GM11168 (cell line): ENCODE measurements at regions not wholly inside any gene's neighbourhood (a gene's known extent, or its start where the extent isn't known, plus 50 kb on each side); places are given as distances from the start of the nearest gene placed in this dataset.
"Not testable (repeated sequence)": the region's sequence is repeated elsewhere in the genome, so short reads cannot be mapped to it uniquely, and the experiment has no call there.

Experiments
- in situ Hi-C: fragments of 300-500 bp; cut with MboI; formaldehyde crosslinking; loops from one replicate; pipeline ENCODE4 v1.12.0; 2022; ENCODE audit warnings: low sequenced_read_pairs; ENCODE audit not compliant: unreplicated experiment

DNA sequence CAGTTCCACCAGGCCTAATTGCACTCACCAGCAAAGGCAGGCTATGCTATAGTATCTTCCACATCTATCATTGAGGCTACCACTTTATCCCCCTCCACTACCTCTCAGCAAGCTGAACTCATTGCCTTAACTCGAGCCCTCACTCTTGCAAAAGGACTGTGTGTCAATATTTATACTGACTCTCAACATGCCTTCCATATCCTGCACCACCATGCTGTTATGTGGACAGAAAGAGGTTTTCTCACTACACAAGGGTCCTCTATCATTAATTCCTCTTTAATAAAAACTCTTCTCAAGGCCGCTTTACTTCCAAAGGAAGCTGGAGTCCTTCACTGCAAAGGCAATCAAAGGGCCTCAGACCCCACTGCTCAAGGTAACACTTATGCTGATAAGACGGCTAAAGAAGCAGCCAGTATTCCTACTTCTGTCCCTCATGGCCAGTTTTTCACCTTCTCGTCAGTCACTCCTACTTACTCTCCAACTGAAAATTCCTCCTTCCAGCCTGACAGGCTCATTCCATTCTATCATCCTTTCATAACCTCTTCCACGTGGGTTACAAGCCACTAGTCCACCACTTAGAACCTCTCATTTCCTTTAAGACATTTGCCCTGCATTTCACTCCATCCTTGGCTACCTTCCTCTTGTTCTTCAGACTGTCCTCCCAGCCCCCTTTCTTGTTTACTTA, 1110.9 kb upstream of the TMEM132C start:
- in situ Hi-C loops, result not testable (repeated sequence)

GRCh38 chr12:127157501-127158366, 1109.2 kb upstream of the TMEM132C start:
- in situ Hi-C loops, result not testable (repeated sequence)

GRCh38 chr12:127158385-127159061, 1108.4 kb upstream of the TMEM132C start:
- in situ Hi-C loops, result no loop called here

DNA sequence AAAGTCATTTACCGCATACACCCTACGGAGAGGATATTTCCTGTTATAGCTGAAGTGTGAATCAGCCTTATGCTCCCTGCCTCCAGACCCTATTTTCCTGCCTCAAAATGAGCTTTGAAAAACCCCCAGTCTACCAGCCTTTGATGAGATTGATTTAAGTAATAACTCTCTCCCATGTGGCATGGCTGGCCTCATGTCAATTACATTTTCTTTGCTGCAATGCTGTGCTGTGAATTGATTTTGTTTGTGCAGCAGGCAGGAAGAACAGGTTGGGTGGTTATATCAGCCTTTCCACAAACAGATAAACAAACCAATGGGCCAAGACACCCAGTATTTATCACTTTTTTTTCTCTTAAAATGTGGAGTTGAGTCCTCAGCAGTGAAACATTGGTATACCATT, 1105.5 kb upstream of the TMEM132C start:
- in situ Hi-C loops, result no loop called here

DNA sequence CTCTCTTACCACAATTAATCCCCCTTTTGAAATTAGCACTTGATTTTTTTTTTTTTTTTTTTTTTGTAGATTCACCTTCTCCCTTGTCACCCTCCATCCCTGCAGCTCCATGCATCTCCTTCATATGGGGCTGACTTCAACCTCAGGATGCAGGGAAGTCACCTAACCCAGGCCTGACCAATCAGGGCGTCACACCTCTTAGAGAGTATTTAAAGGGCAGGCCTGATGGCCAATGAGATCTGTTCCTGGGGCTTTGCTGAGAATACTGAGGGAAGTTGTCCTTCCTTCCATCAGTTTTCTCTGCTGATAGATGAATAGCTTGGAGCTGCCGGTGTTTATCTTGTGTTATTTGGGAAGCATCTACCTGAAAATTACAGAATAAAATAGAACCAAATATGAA, 1104.7 kb upstream of the TMEM132C start:
- in situ Hi-C loops, result no loop called here

GRCh38 chr12:127162902-127163301, 1104.1 kb upstream of the TMEM132C start:
- in situ Hi-C loops, result no loop called here

DNA sequence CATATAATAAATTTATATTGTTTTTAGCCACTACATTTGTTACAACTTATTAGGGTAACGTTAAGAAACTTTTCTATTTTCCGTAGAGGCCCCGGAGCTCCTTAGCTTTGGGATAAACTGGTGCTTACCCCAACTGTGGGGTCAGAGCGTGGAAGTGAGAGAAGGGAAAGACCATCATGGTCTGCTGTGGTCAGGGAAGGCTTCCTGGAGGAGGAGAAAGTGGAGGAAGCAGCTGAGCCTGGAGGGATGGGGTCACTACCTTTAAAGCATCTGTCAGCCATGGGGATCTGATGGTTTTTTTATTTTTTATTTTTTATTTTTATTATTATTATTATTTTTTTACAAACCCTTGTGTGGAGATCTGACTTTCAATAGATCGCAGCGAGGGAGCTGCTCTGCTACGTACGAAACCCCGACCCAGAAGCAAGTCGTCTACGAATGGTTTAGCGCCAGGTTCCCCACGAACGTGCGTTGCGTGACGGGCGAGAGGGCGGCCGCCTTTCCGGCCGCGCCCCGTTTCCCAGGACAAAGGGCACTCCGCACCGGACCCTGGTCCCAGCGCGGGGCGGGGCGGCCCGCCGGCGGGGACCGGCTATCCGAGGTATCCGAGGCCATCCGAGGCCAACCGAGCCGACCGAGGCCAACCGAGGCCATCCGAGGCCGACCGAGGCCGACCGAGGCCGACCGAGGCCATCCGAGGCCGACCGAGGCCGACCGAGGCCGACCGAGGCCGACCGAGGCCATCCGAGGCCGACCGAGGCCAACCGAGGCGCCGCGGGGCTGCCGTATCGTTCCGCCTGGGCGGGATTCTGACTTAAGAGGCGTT, 1101.2 kb upstream of the TMEM132C start:
- in situ Hi-C loops, result no loop called here

GRCh38 chr12:127169321-127170181, 1097.4 kb upstream of the TMEM132C start:
- in situ Hi-C loops, result no loop called here

DNA sequence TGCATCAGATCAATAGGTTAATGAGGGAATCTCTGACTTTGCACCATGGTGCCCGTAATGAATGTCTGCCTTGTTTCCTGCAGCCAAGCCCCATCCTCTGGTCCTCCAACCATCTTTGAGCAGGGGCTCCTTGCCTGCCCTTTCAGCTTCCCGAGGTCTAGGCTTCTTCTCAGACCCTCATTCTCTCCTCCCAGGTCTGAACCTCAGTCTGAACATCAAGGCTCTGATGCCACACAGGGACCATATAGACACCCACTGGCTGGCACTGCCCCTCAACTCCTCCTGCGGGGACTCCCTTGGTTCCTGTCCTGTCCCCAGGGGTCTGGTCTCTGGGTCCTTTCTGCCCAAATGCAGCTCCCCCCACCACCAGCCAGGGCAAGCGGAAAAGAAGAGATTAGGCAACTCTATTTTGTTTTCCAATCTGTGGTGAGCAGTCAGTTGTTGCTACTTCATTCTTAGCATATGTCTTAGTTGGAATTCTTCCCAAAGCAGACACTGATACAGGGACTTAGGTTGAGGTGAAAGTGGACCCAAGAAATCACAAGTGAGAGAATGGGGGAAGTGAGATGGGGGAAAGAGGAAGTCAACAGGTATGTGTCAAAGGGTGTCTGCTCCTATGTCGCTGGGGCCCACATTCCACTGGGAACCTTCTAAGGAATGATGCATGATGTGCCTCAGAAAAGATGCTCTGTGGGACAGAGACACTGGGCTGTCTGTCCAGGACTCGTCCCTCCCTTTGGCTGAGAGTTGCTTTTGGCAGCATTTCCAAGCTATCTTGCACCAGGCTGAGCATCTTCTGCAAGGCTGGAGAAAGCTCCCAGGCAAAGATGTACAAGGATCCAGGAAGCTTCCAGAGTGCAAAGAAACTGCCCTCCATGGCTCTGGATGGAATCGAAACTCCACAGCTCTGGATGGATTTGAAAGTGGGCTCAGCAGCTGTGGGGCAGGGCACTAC, 1096.5 kb upstream of the TMEM132C start:
- in situ Hi-C loops, result no loop called here

DNA sequence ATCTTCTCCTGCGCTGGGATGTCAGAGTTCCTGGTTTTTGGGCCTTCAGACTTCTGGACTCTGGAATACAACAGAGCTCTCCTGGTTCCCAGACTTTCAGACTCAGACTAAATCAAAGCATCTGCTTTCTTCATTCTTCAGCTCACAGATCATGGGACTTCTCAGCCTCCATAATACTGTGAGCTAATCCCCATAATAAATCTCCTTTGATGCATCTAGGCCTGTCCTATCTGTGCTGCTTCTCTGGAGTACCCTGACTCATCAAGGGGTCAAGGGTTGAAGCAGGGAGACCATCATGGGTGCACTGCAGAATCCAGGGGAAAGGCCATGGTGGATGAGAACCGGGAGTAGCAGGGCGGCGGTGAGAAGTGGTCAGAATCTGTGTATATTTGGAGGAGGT, 1094.1 kb upstream of the TMEM132C start:
- in situ Hi-C loops, result no loop called here

GRCh38 chr12:127173971-127174370, 1093.0 kb upstream of the TMEM132C start:
- in situ Hi-C loops, result not testable (repeated sequence)

- in situ Hi-C loops, result no loop called here
These were observed 1092.1 kb upstream of the TMEM132C start for GRCh38 chr12:127174881-127175280.

DNA sequence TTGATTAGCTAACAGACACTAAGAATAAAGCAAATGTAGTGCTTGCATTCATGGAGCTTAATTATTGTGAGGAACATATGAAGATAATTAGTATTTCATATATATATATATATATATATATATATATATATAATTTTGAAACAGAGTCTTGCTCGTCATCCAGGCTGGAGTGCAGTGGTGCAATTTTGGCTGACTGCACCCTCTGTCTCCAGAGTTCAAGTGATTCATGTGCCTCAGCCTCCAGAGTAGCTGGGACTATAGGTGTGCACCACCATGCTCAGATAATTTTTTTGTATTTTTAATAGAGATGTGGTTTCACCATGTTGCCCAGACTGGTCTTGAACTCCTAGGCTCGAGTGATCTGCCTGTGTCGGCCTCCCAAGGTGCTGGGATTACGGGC, 1091.6 kb upstream of the TMEM132C start:
- in situ Hi-C loops, result no loop called here

GRCh38 chr12:127176804-127177203, 1090.2 kb upstream of the TMEM132C start:
- in situ Hi-C loops, result no loop called here

GRCh38 chr12:127178052-127178451, 1088.9 kb upstream of the TMEM132C start:
- in situ Hi-C loops, result no loop called here

- in situ Hi-C loops, result no loop called here
These were observed 1088.5 kb upstream of the TMEM132C start for GRCh38 chr12:127178463-127178862.

GRCh38 chr12:127179176-127179575, 1087.8 kb upstream of the TMEM132C start:
- in situ Hi-C loops, result no loop called here

- in situ Hi-C loops, result no loop called here
These were observed 1085.0 kb upstream of the TMEM132C start for GRCh38 chr12:127182018-127182417.
